Amniotic epithelial cell (primary cell): ENCODE measurements at regions not wholly inside any gene's neighbourhood (a gene's known extent, or its start where the extent isn't known, plus 50 kb on each side); places are given as distances from the start of the nearest gene placed in this dataset.
"Not testable (repeated sequence)": the region's sequence is repeated elsewhere in the genome, so short reads cannot be mapped to it uniquely, and the experiment has no call there.

Experiments used
- DNase-seq: peaks from one replicate; pipeline ENCODE4 v3.0.0-alpha.2; 2010; ENCODE audit warnings: low read depth

GRCh38 chr15:95138604-95139270 lies 907.4 kb downstream of the MCTP2 start:
- peak; percentile 53 for DNase-seq

GRCh38 chr15:95141486-95141885 lies 910.1 kb downstream of the MCTP2 start:
- DNase-seq = peak; percentile 68

- DNase-seq = no peak
These were observed 911.2 kb downstream of the MCTP2 start for GRCh38 chr15:95142531-95142930.

DNA sequence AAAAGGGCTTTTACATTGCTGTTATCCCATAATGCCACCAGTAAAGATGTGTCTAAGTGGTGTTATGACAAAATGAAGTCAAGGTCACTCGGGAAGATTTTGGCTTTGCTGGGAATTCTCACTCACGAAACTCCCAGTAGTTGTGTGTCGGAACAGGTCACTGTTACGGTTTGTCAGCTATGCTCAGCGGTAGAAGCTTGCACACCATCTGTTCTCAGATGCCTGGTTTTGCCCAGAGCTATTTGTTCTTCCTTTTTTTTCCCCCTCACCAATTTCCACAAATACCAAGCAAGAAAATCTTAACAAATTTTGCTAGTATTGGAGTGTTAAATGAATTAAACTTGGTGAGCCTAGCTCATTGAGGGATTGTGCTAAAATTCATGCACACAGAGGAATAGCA lies 915.1 kb downstream of the MCTP2 start:
- DNase-seq = no peak

DNA sequence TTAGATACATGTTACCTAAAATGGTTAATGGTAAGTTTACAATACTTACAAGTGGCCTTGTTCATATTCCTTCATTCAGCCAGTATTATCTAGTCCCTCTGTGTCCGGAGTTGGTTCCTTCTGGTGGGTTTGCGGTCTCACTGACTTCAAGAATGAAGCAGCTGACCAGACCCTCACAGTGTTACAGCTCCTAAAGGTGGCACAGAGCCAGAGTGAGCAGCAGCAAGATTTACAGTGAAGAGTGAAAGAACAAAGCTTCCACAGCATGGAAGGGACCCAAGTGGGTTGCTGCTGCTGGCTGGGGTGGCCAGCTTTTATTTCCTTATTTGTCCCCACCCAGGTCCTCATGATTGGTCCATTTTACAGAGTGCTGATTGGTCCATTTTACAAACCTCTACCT lies 916.8 kb downstream of the MCTP2 start:
- no peak for DNase-seq

GRCh38 chr15:95149036-95149435 lies 917.7 kb downstream of the MCTP2 start:
- peak; percentile 14 for DNase-seq

DNA sequence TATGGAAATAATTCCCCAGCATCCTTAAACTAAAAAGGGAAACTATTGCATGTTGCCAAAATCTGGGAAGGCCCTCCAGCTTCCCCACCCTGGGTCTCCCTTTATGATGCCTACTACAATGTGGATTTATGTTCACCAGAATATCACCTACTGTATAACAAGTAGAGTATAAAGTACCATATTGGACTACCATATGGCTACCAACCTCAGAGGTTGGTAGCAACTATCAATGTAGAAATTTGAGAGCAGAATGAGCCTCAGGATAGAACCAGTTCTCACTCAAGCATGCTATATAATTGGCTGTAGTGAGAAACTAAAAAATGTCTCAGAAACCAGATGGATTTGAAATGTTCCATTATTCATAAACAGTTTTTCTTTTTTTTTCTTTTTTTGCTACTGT lies 918.4 kb downstream of the MCTP2 start:
- DNase-seq = no peak

- no peak for DNase-seq
These were observed 919.1 kb downstream of the MCTP2 start for GRCh38 chr15:95150466-95150865.

DNA sequence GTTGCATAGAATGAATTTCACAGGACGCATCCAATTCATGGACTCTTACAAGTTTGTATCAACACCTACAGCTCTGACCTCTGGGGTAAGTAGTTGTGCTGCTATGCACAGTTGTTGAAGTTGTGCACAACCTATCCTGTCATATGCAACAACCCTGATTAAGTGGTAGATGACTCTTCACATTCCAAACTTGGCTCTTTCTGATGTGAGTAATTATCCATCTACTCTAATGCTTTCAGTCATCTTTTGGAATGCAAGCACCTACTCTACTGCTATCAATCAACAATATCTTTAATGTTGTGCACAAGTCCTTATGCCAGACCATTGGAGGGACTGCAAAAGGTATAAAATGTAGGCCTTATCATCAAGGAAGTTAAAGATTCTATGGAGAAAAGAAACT lies 921.4 kb downstream of the MCTP2 start:
- DNase-seq = peak; percentile 32

- DNase-seq = not testable (repeated sequence)
These were observed 921.8 kb downstream of the MCTP2 start for GRCh38 chr15:95153201-95153600.

DNA sequence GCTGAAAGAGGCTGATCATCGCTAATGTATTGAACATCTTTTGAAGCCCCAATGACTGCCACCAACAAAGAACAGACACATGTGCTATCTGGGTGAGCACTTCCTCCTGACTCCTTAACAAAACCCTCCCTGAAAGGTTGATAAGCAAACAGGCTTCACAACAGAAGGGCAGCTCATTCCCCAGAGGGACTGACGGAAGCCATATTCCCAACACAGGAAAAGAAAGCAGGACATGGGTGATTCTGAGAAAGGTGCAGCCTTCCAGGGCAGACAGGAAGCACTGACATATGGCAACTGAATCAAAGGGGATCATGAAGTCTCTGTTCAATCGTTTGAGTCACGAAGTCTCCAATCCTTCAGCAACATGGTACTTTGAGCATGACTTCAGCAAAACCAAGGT lies 929.0 kb downstream of the MCTP2 start:
- no peak for DNase-seq

DNA sequence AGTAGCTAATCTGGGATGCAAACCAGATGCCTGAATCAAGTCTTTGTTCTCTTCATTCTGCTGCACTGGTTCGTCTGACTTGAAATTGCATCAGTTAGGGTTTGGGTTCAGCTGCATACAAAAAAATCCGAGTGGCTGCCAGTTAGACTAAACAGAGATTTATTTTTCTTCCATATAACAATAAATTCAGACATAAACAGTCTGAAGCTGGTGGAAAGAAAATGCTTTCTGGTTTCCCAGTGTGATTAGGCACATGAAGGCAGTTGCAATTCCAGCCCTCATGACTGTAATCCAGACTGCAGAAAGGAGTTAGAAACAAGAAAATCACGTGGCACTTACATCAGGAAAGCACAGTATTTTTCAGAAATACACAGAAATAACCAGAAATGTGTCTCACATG lies 930.7 kb downstream of the MCTP2 start:
- DNase-seq = peak; percentile 59

- no peak for DNase-seq
These were observed 931.2 kb downstream of the MCTP2 start for GRCh38 chr15:95162531-95162930.

- peak; percentile 92 for DNase-seq
These were observed 931.7 kb downstream of the MCTP2 start for GRCh38 chr15:95162967-95163531.

GRCh38 chr15:95168152-95168551 lies 936.8 kb downstream of the MCTP2 start:
- DNase-seq = no peak

GRCh38 chr15:95168951-95169431 lies 937.6 kb downstream of the MCTP2 start:
- DNase-seq = no peak

GRCh38 chr15:95169541-95170459 lies 938.4 kb downstream of the MCTP2 start:
- peak; percentile 49 for DNase-seq

DNA sequence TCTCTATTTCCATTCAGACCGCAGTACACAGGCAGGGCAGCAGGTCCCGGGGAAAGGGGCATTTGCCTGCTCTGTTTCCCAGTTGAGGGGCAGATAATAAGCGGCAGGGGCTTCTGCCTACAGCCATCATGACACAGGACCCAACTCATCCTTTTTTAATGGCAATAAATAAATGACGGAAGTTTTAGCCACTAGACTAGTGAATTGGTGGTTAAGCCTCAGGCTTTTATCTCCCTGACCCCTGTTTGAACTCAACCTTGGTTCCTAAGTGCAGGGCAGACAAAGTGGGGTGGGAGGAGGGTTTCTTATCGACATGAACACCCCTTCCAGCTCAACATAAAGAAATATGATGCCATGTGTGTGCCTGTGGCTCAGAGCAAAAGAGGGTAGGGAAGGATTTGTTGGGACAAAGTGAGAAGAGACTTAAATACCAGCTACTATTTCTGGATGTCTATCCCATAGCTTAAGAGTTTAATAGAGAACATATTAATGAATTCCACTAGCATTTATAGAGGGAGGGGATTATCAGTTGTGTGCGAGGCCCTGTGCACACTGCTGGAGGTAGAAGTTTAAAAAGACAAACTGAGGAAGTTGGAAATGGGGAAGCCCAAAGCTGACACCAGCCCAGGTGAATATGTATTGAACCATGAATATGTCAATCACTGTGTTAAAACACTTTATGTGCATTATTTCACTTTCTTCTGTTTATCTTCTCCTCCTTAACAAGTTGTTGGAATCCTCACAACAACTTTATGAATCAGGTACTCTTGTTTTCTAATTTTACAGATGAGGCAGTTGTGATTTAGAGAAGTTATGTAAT lies 939.4 kb downstream of the MCTP2 start:
- peak; percentile 59 for DNase-seq

DNA sequence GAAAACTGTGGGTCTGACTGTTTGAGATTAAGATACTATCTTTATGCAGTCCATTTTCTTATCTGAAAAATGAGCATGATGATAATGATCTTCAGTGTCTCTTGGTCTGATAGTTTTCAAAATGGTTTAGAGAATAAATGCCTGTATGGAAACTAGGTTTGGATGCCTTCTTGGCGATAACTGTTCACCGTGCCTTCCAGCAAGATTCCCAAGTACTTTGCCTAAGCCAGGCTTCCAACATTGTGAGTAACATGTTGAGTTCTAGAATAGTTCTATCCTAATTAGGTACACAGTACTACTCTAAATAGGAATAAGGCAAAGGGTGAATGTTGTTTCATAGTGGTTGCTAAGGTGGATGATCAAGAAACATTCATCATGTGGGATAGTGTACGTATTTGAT lies 940.2 kb downstream of the MCTP2 start:
- peak; percentile 38 for DNase-seq

DNA sequence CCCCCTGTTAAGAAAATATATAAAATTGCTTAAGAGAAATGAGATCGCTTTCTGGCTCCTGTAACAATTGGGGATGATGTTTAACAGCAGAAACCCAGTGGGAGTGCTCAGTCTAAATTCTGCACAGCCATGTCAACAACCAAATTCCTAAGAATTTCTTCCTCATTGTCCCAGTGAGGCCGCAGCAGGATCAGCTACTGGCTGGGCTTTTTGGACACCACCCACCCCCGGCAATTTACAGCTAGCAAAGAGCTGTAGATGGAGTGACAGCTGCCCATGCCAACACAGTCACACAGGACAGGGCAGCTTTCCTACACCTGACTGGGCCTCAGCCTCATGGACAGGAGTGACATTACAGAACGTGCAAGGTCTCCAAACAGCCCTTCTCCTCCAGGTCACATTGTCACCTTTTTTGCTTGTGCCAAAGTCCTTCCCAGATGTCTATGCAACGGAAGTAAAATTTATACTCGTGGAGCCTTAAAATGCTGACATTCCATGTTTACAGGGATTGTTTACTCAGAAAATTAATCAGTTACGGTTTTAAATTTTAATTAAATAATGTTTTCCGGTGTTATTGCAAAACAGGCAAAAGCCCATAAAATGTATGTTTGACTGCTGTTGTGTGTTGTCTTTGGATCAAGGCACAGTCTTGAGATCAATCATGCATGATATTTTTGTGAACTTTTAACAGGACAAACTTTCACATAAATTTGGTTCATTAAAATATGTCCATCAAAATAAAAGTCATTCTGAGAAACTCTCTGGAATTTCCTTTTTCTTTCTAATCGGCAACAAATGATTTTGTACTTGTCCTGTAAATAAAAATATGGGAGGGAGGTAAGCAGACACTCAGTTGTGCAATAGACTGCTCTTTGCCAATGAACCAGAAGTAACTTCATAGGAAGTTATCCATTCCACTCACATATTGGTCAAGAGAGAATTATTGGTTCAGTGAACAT lies 943.2 kb downstream of the MCTP2 start:
- peak; percentile 71 for DNase-seq
